ENCODE measurements at regions not wholly inside any gene's neighbourhood (a gene's known extent, or its start where the extent isn't known, plus 50 kb on each side); places are given as distances from the start of the nearest gene placed in this dataset.
A peak's percentile ranks its signal among the peaks of the same experiment; 100 is the strongest.
"Not testable (repeated sequence)": the region's sequence is repeated elsewhere in the genome, so short reads cannot be mapped to it uniquely, and the experiment has no call there.

DNA sequence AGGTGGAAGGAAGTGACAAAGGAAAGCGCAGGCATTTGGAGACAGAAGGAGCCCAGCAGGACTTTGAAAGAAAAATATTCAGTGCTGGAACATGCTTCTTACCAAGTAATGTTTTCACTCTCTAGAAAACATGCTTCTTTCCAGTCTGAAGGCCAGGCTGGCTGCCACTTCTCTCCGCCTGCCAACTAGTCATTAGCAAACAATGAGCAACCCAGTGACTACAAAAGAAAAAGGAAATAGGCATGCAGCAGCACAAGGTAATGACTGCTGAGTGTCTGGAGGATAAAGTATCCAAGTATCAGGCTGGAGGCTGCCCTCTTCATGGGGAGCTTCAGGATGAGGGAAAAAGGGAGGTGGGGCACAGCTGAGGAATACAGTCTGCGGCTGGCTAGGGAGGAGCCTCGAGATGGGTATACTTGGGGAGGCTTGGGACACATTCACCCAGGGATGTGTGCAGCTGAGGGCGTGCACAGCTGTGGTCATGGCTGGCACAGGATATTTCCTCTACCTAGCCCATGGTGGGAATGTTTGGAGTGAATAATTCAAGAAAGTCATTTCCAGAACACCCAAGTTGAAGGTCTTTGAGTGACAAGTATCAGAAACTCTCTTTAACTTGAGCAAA is 161.5 kb upstream of the KIF2A start:
- peak in 22 of 56 donors; percentile 6 to 45 (median 17) for DNase-seq

- DNase-seq, result no peak
Measured at GRCh38 chr5:62149879-62150278, 156.1 kb upstream of the KIF2A start.

DNA sequence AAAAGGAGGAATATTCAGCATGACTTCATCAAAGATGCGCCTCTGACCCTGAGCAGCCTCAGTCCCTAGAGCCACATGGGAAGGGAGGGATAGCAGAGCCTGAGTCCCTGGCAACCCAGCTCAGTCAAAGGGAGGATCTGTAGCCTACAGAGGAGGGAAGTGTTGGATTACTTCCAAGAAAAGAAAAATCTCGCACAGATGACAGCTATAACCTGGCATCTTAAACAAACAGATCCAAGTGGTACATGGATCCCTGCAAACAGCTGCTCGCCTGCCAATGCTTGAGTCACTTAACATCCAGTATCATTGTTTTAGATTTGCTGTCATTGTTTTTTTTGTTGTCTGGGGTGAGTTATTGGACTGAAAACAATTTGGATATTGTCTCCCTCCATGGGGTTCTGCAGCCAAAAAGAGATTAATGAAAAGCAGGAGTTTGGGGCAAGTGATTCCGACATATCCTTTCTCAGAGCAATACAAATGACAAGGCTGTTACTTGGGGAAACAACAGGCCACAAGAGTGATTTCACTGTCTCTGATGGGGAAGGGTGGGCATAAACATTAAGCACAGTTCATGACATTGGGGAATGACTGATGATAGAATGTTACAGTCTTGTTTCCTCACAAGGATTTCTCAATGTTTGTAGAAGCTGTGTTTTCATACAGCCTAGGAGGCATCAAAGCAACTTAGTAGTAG is 153.5 kb upstream of the KIF2A start:
- peak in 15 of 56 donors; percentile 2 to 85 (median 20) for DNase-seq

GRCh38 chr5:62154758-62155157 is 151.2 kb upstream of the KIF2A start:
- no peak for DNase-seq

DNA sequence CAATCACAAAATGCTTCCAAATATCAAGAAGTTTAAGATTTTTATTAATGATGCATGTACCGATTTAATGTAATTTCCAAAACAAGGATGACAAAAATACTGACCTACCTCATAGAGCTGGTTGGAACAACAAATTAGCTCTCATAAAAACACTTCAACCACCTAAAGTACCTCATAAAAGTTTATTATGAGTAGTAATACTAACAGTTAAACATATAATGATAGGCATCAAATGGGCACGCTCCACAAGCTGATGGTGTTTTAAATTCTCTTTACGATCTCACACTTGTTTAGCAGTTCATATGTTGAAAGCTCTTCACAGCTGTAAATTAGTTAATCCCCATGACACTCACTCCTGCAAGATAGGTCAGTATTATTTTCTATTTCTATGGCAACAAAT is 150.0 kb upstream of the KIF2A start:
- DNase-seq, result no peak

- DNase-seq, result no peak
Measured at GRCh38 chr5:62167561-62168057, 138.4 kb upstream of the KIF2A start.

DNA sequence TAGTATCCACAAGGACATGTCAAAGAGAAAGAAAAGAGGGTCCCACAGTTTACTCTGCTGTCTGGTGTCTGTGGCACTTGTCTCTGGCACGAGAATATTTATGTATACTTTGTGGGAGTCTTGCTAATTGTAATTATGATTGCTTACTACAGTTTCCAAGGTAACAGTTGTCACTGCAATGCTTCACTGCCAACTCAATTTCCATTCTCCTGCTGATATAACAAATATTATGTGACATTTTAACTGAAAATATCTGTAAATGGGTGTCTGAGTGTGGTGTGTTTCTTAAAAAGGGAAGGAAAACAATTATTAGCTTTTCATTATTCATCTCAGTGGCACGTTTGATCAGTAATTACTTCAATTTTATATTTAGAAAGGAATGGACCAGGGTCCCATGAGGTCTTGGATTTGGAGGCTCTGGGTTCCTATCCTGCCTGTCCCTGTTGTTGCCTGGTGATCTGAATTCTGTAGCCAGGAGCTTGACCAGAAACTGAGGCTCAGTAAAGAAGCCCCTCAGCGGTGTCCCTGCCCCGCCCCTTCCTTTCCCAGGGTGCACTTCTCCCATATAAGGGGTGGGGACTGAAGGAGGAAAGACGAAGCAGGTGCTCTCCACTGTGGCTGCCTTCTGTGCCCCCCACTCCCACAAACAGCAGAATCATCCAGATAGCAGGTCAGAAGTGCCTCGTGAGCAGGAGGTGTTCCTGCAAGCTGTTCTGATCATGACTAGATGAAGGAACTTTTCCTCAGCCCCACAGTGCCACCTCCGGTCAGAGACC is 137.3 kb upstream of the KIF2A start:
- DNase-seq, result no peak

DNA sequence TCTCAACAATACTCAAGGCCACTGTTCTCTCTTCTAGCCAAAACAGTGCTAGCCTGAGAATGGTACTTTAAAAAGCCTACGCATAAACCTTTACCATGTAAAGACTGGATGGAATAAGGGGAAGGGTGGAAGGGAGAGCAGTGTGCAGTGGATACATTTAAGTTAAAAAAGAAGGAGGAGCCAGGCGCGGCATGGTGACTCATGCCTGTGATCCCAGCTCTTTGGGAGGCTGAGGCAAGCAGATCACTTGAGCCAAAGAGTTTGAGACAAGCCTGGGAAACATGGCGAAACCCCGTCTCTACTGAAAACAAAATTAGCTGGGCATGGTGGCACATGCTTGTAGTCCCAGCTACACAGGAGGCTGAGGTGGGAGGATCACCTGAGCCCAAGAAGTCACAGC is 127.7 kb upstream of the KIF2A start:
- no peak for DNase-seq

DNA sequence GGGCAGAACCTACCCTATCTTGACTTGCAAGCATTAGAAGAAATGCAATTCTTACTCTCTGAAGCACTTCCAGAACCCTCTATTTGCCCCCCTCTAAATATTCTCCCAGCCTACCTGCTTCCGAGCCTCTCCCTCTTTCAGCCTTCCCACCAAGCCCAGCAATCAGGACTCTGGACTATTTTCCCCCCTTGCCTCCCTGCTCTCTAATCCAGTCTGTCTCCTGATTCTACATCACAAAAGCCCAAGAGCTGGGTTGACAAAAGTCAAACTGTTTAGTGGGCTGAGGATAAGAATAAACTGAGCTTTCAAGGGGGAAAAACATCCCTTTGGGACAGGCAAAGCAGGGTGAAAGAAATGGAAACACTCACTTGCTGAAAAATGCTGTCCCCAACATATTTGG is 123.2 kb upstream of the KIF2A start:
- DNase-seq, result no peak

DNA sequence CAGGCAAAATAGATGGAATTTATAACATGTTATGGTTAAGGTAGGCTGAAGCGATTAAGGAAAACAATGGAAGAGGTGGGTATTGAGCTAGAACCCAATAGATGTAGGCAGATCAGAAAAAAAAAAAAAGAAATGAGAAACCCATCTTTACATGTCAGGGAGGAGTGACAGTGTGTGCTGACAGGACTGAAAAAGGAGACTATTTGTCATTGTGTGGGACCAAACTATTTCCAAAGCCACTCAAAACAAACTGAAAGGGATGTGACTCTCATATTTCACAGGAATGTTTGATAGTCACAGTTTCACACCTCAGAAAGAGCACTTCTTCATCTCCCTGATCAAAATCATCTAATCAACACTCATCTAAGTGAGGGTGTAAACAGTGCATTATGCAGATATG is 122.3 kb upstream of the KIF2A start:
- DNase-seq, result no peak

DNA sequence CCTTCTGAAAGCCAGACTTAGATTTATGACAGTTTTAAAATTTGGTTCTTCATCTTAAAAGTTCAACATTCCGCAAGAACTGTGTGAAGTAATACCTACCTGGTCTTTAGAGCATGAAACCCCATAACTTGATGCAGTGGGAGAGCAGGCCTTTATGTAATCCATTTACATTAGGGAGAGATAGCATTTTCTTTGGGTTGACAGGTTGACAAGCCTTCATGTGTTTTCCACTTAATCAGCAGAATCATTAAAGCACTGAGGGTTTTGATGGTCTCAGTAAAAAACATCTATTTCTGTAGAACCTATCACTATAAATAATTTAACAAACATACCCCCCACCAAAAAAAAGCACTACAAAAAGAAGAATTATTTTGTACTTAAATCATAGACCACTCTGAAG is 121.6 kb upstream of the KIF2A start:
- DNase-seq, result no peak

- DNase-seq, result no peak
Measured at GRCh38 chr5:62190173-62190572, 115.8 kb upstream of the KIF2A start.

GRCh38 chr5:62190931-62191330 is 115.1 kb upstream of the KIF2A start:
- DNase-seq, result no peak

DNA sequence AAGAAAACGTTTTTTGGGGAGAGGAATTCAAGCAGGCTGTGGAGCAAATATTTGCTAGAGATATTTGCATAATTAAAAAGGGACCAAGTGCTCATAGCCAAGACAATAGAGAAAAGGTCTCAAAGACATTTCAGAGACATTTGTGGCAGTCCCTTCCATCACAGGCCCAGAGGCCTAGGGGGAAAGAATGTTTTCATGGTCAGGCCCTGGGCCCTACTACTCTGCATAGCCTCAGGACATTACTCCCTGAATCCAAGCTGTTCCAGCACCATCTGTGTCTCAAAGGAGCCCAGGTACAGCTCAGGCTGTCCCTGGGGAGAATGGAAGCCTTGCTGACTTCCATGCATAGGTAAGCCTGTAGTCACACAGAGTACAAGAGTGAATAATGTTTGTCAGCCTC is 113.0 kb upstream of the KIF2A start:
- DNase-seq, result no peak

DNA sequence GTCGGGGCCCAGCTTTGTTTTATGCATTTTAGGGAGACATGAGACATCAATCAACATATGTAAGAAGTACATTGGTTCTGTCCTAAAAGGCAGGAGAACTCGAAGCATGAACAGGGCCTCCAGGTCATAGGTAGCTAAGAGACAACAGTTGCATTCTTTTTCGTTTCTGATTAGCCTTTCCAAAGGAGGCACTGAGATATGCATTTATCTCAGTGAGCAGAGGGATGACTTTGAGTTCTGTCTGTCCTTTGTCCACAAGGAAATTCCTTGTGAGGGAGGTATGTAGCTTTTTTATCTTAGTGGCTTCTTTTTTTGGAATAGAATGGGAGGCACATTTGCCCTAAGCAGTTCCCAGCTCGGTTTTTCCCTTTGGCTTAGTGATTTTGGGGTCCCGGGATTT is 109.5 kb upstream of the KIF2A start:
- DNase-seq, result not testable (repeated sequence)

DNA sequence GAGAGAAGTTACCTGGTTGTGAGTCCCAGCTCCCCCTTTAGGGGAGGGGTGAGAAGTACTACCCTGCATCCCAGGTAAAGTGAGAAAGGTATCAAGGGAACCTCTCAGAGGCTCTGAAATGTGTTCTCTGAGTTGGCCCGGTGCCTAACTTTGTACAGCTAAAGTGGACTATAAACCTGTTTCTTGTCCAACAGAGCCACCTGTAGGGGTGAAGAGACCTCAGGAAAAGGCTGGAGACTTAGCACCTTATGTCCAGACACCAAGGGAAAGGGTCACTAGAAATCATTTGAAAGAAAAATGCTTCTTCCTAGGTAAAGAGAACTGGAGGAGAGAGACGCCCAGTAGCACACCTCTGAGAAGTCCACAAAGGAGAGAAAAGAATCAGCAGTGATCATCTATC is 108.3 kb upstream of the KIF2A start:
- DNase-seq, result no peak

GRCh38 chr5:62198421-62198820 is 107.6 kb upstream of the KIF2A start:
- DNase-seq, result no peak

DNA sequence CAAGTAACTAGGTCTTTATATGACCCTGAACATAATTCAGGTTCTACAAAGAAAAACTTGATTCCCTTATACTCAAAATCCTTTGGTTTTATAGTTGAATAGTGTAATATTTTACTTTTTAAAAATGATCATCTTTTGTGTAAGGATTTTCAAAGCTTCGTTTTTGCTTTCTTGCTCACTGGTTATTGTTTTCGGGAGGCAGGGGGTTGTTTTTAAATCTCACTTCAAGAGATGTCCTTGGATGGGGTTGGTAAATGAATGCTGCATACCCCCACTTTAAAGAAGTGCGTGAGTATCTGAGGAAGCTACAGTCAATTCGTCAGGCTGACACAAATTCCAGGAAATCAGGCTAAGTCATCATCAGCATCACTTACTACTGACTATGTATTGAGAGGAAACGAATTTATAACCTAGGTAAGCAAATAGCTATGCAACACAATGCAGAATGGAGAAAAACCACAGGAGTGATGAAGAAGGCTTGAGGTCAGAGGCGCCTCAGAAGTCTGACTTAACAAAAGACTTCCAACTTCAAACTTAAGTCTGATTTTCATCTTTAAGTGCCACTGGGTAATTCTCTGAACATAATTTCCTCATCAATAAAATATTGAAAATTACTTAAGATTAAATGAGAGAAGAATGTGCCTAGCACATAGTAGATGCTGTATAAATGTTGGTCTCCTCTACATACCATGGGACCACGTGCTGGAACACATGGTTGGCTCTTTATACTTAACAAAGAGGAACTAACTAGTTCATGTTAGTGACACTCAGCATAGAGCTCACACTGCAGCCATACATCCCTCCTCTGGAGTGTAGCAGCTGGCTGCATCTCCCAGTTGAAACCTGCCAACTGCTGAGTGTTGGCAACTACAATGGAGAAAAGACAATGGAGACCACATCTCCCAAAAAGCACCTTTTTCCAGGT is 106.0 kb upstream of the KIF2A start:
- DNase-seq, result no peak

DNA sequence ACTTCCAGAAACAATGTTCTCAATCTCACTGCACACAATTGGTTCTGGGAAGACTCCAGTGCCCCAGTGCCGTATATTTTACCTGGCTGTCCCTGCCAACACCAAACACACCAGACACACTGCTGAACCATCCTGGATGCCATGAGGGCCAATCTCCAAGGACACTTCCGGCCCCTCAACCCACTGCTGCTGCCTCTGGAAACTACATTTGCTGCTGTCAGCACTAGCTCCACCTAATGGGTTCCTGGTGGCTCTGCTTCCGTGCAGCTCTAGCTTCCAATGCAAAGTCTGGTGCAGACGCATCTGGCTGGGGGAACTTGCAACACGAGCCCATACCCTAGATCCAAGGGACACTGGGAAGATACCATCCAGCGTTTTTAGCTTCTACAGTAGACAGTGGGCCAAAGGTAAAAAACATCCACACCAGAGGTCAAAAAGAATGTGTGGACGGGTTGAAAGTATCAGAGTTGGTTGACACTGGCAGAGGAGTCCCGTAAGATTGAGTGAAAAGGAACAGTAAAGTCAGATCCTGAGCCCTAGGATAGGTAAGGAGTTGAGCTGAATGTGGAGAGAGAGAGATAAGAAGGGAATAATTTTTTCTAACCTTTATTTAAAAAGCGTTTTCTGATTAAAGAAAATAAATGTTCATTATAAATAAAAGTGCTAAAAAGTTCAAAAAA is 99.7 kb upstream of the KIF2A start:
- peak in 14 of 56 donors; percentile 2 to 18 (median 3) for DNase-seq

DNA sequence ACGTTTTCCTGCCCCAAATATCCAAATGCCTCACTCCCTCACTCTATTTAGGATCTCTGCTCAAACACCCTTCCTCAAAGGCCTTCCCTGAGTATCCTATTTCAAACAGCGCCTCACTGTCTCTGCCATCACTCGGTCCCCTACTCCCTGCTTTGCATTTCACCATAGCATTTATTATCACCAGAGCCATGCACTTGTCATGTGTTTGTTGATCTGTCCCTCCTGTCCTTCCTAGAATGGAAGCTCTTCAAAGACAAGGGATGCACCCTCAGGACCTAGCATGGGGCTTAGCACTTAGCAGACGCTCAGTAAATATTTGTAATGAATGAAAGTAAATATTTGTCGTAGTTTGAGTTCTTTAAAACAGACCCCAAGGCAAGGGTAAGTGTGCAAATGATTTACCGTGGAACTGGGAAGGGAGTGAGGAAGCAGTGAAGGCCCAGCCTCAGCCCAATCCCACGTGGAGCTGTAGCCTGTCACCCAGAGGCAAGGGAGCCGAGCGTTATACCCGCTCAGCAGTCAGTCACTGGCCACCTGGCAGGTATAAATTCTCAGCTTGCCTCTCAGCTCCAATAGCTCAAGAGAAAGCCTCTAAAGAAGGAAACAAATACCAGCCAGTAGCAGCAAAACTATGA is 97.7 kb upstream of the KIF2A start:
- no peak for DNase-seq

All from nucleus accumbens (tissue), 56 donors.